ENCODE measurements at regions not wholly inside any gene's neighbourhood (a gene's known extent, or its start where the extent isn't known, plus 50 kb on each side); places are given as distances from the start of the nearest gene placed in this dataset.

GRCh38 chr2:220877897-220878296, 694.2 kb downstream of the EPHA4 start:
- Histone ChIP-seq H3K9me3 (no peaks in the 10 kb centered on the region), H3K4me1 (no peaks in the 10 kb centered on the region), H3K4me3 (no peak overlapping the region), H3K27me3 (no peaks in the 10 kb centered on the region), H3K27ac (no peak overlapping the region), H3K36me3 (no peaks in the 10 kb centered on the region)
- DNase-seq = no peak
- no peak for ATAC-seq
- 88% methylated on average over 4 of the region's 4 CpGs for WGBS, 2 donors
- no peak for TF ChIP-seq CTCF (IDR thresholded peaks at IDR 0.05)
- intact Hi-C loops (cut with DNase I) = no loop called here

- ATAC-seq (no peak), DNase-seq (no peak)
- H3K4me3 ChIP-seq = no peak overlapping the region
- H3K9me3 ChIP-seq = no peaks in the 10 kb centered on the region
- intact Hi-C loops (cut with DNase I) = no loop called here
- no peaks in the 10 kb centered on the region for H3K36me3 ChIP-seq
- no peaks in the 10 kb centered on the region for H3K4me1 ChIP-seq
- no peak for TF ChIP-seq CTCF (IDR thresholded peaks at IDR 0.05)
- H3K27me3 ChIP-seq = no peaks in the 10 kb centered on the region
- no peak overlapping the region for H3K27ac ChIP-seq
- 74 to 79% methylated on average over 3 of the region's 3 CpGs for WGBS, 2 donors
Measured at GRCh38 chr2:220880623-220881596, 691.2 kb downstream of the EPHA4 start.

GRCh38 chr2:220882507-220882906, 689.6 kb downstream of the EPHA4 start:
- ATAC-seq (no peak), DNase-seq (no peak)
- Histone ChIP-seq H3K27me3 (no peaks in the 10 kb centered on the region), H3K4me3 (no peak overlapping the region), H3K27ac (no peak overlapping the region), H3K4me1 (no peaks in the 10 kb centered on the region), H3K9me3 (no peaks in the 10 kb centered on the region), H3K36me3 (no peaks in the 10 kb centered on the region)
- intact Hi-C loops (cut with DNase I) = no loop called here
- TF ChIP-seq CTCF (IDR thresholded peaks at IDR 0.05) = no peak

GRCh38 chr2:220885593-220885992, 686.5 kb downstream of the EPHA4 start:
- ATAC-seq (no peak), DNase-seq (no peak)
- TF ChIP-seq CTCF (IDR thresholded peaks at IDR 0.05) = no peak
- H3K27ac ChIP-seq = no peak overlapping the region
- H3K27me3 ChIP-seq = no peaks in the 10 kb centered on the region
- 34 to 42% methylated on average over 4 of the region's 4 CpGs for WGBS, 2 donors
- intact Hi-C loops (cut with DNase I) = no loop called here
- H3K36me3 ChIP-seq = no peaks in the 10 kb centered on the region
- no peaks in the 10 kb centered on the region for H3K4me1 ChIP-seq
- no peaks in the 10 kb centered on the region for H3K9me3 ChIP-seq
- H3K4me3 ChIP-seq = no peak overlapping the region

All from heart right ventricle (tissue), 16 donors.